ENCODE measurements at regions not wholly inside any gene's neighbourhood (a gene's known extent, or its start where the extent isn't known, plus 50 kb on each side); places are given as distances from the start of the nearest gene placed in this dataset.

GRCh38 chrX:10679387-10679786 is 59.0 kb upstream of the MID1 start:
- TF ChIP-seq POLR2AphosphoS5 (IDR thresholded peaks at IDR 0.05) (no peak), POLR2A (IDR thresholded peaks at IDR 0.05) (no peak), CTCF (IDR thresholded peaks at IDR 0.05) (no peak)
